HG02970 (cell line): ENCODE measurements at regions not wholly inside any gene's neighbourhood (a gene's known extent, or its start where the extent isn't known, plus 50 kb on each side); places are given as distances from the start of the nearest gene placed in this dataset.

Experiments used
- ATAC-seq: cut with Tn5 transposase; IDR thresholded peaks from one replicate; pipeline ENCODE4 v1.9.1; 2021; ENCODE audit warnings: mild to moderate bottlenecking, moderate library complexity, moderate number of reproducible peaks; ENCODE audit not compliant: unreplicated experiment, low FRiP score

GRCh38 chr6:80689716-80690395, 583.4 kb downstream of the BCKDHB start:
- ATAC-seq = no peak

GRCh38 chr6:80679992-80680391, 573.5 kb downstream of the BCKDHB start:
- no peak for ATAC-seq

- ATAC-seq = no peak
These were observed 569.9 kb downstream of the BCKDHB start for GRCh38 chr6:80676386-80676785.

- ATAC-seq = no peak
These were observed 568.2 kb downstream of the BCKDHB start for GRCh38 chr6:80674669-80675068.

GRCh38 chr6:80673367-80673766, 566.9 kb downstream of the BCKDHB start:
- ATAC-seq = no peak

- ATAC-seq = no peak
These were observed 560.5 kb downstream of the BCKDHB start for GRCh38 chr6:80667006-80667405.

GRCh38 chr6:80658926-80659325, 552.5 kb downstream of the BCKDHB start:
- no peak for ATAC-seq

GRCh38 chr6:80647156-80647555, 540.7 kb downstream of the BCKDHB start:
- ATAC-seq = no peak

GRCh38 chr6:80643881-80644280, 537.4 kb downstream of the BCKDHB start:
- ATAC-seq = no peak

GRCh38 chr6:80642452-80642851, 536.0 kb downstream of the BCKDHB start:
- no peak for ATAC-seq

- no peak for ATAC-seq
These were observed 535.1 kb downstream of the BCKDHB start for GRCh38 chr6:80641591-80641990.

GRCh38 chr6:80640176-80640575, 533.7 kb downstream of the BCKDHB start:
- ATAC-seq = no peak

GRCh38 chr6:80639181-80639629, 532.7 kb downstream of the BCKDHB start:
- ATAC-seq = no peak

GRCh38 chr6:80638213-80639055, 532.0 kb downstream of the BCKDHB start:
- peak; percentile 79 for ATAC-seq

GRCh38 chr6:80637312-80637711, 530.8 kb downstream of the BCKDHB start:
- ATAC-seq = no peak

GRCh38 chr6:80636689-80637088, 530.2 kb downstream of the BCKDHB start:
- no peak for ATAC-seq

GRCh38 chr6:80633412-80633811, 526.9 kb downstream of the BCKDHB start:
- ATAC-seq = no peak

GRCh38 chr6:80625405-80625804, 518.9 kb downstream of the BCKDHB start:
- ATAC-seq = no peak

- ATAC-seq = no peak
These were observed 516.8 kb downstream of the BCKDHB start for GRCh38 chr6:80623066-80623815.

- ATAC-seq = no peak
These were observed 516.2 kb downstream of the BCKDHB start for GRCh38 chr6:80622641-80623040.

GRCh38 chr6:80618953-80619352, 512.5 kb downstream of the BCKDHB start:
- ATAC-seq = no peak
